Tibial artery (tissue), 4 donors: ENCODE measurements at regions not wholly inside any gene's neighbourhood (a gene's known extent, or its start where the extent isn't known, plus 50 kb on each side); places are given as distances from the start of the nearest gene placed in this dataset.

ENCODE experiments used
- DNase-seq, 2 donors: peaks; one replicate each; pipeline ENCODE4 v3.0.0-alpha.2; 2019
- H3K27ac ChIP-seq, 2 donors: fragments of 200-600 bp; sonication (generic) in 1 of 2; 1 replicate in 1 of 2; 2 replicates in 1 of 2; pipeline ENCODE4 v1.5.1; 2018 to 2019; ENCODE audit warnings: mild to moderate bottlenecking in 1 of 2
- H3K27me3 ChIP-seq, 2 donors: fragments of 200-600 bp; sonication (generic) in 1 of 2; one replicate each; pipeline versions ENCODE4 v1.5.1 to v1.6.0; 2016 to 2019
- H3K36me3 ChIP-seq, 3 donors: fragments of 200-600 bp; sonication (generic) in 2 of 3; one replicate each; pipeline ENCODE4 v1.5.1; 2016 to 2019; ENCODE audit warnings: mild to moderate bottlenecking in 2 of 3
- H3K4me1 ChIP-seq, 4 donors: fragments of 200-600 bp; sonication (generic) in 2 of 4; 1 replicate in 3 of 4; 2 replicates in 1 of 4; pipeline ENCODE4 v1.5.1; 2016 to 2019
- H3K4me3 ChIP-seq, 2 donors: fragments of 200-600 bp; sonication (generic) in 1 of 2; 1 replicate in 1 of 2; 2 replicates in 1 of 2; pipeline ENCODE4 v1.5.1; 2018 to 2019; ENCODE audit warnings: mild to moderate bottlenecking in 2 of 2
- H3K9me3 ChIP-seq, 3 donors: fragments of 200-600 bp; sonication (generic) in 1 of 3; one replicate each; pipeline ENCODE4 v1.5.1; 2016 to 2019
- CTCF ChIP-seq, 2 experiments: fragments of 200-600 bp in 1 of 2; fragments of 450-650 bp in 1 of 2; IDR thresholded peaks; one replicate each; pipeline ENCODE4 v1.5.1; 2017 to 2019; ENCODE audit warnings: antibody characterized with exemption in 2 of 2, mild to moderate bottlenecking in 1 of 2, moderate library complexity in 1 of 2
- intact Hi-C: fragments of 100-400 bp; cut with DNase I; formaldehyde crosslinking; loops from one replicate; pipeline ENCODE4 v1.15.0; 2023; ENCODE audit warnings: low total_unique reads

GRCh38 chr4:187362937-187363857 lies 632.4 kb upstream of the ZFP42 start:
- no peaks in the 10 kb centered on the region for H3K36me3 ChIP-seq
- H3K4me1 ChIP-seq: no peaks in the 10 kb centered on the region
- DNase-seq: no peak
- H3K27ac ChIP-seq: no peak overlapping the region
- intact Hi-C loops: no loop called here
- TF ChIP-seq CTCF (IDR thresholded peaks at IDR 0.05): no peak
- no peaks in the 10 kb centered on the region for H3K27me3 ChIP-seq
- H3K9me3 ChIP-seq: no peaks in the 10 kb centered on the region
- no peak overlapping the region for H3K4me3 ChIP-seq

DNA sequence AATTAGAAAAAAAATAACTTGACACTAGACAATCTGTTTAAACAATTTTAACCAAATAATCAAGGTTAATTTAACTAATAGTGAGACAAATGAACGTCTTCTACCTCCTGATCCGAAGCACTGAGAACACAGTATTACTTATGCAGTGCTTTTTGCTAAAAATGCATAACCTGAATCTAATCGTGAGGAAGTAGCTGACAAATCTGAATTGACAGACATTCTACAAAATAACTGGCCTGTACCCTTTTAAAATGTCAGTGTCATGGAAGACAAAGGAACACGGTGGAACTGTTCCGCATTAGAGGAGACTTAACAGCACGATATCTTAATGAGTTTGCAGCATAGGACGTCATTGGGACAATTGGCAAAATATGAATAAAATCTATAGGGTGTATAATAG lies 631.2 kb upstream of the ZFP42 start:
- no peak for TF ChIP-seq CTCF (IDR thresholded peaks at IDR 0.05)
- no peaks in the 10 kb centered on the region for H3K9me3 ChIP-seq
- intact Hi-C loops: no loop called here
- no peak for DNase-seq
- H3K36me3 ChIP-seq: no peaks in the 10 kb centered on the region
- H3K27me3 ChIP-seq: no peaks in the 10 kb centered on the region
- H3K4me1 ChIP-seq: no peaks in the 10 kb centered on the region
- no peak overlapping the region for H3K4me3 ChIP-seq
- no peak overlapping the region for H3K27ac ChIP-seq

DNA sequence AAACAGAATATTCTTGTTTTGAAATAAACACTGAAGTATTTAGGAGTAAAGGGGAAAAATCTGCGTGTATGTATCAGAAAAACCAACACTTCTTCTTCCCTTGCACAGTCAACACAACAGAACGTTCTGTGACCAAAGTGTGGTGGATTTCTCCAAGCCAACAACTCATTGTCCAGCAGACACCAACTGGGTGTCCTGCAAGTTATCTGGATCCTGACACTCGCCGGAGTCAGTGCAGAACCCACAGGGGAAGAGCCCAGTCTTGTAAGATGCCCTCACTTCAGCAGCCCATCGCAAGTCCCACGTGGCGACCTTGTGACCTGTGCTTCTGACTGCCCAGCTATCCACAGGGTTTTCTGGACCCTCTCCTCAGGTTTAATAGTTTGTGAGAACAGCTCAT lies 630.7 kb upstream of the ZFP42 start:
- Histone ChIP-seq H3K27ac (no peak overlapping the region), H3K4me1 (no peaks in the 10 kb centered on the region), H3K36me3 (no peaks in the 10 kb centered on the region), H3K27me3 (no peaks in the 10 kb centered on the region), H3K4me3 (no peak overlapping the region), H3K9me3 (no peaks in the 10 kb centered on the region)
- intact Hi-C loops: no loop called here
- DNase-seq: no peak
- no peak for TF ChIP-seq CTCF (IDR thresholded peaks at IDR 0.05)

GRCh38 chr4:187366530-187366929 lies 629.0 kb upstream of the ZFP42 start:
- no peaks in the 10 kb centered on the region for H3K9me3 ChIP-seq
- TF ChIP-seq CTCF (IDR thresholded peaks at IDR 0.05): no peak
- no peak for DNase-seq
- no peak overlapping the region for H3K27ac ChIP-seq
- no peaks in the 10 kb centered on the region for H3K36me3 ChIP-seq
- H3K4me3 ChIP-seq: no peak overlapping the region
- no peaks in the 10 kb centered on the region for H3K27me3 ChIP-seq
- intact Hi-C loops: no loop called here
- H3K4me1 ChIP-seq: no peaks in the 10 kb centered on the region

DNA sequence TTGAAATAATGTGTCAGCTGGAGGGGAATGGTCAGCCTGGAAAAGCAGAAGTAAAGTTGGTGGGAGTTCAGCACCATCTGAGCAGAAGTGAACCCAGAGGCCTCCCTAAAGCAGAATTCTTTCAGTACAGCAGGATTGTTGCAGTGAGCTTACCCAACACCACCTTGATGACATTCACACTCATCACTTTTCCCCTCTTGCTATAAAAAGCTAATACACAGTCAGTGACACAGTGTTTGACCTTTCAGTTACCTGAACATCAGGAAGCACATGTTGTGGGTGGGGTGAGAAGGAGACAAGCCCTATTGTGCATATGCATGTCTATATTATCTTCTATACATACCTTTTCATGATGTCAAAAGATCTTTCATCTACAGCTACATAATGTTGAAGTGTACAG lies 624.7 kb upstream of the ZFP42 start:
- Histone ChIP-seq H3K4me1 (no peaks in the 10 kb centered on the region), H3K27me3 (no peaks in the 10 kb centered on the region), H3K4me3 (no peak overlapping the region), H3K9me3 (no peaks in the 10 kb centered on the region), H3K36me3 (no peaks in the 10 kb centered on the region), H3K27ac (no peak overlapping the region)
- no peak for TF ChIP-seq CTCF (IDR thresholded peaks at IDR 0.05)
- DNase-seq: no peak
- intact Hi-C loops: no loop called here
